Astrocyte (in vitro differentiated cells and primary cell): ENCODE measurements at regions not wholly inside any gene's neighbourhood (a gene's known extent, or its start where the extent isn't known, plus 50 kb on each side); places are given as distances from the start of the nearest gene placed in this dataset.

Experiments used
- DNase-seq: peaks from one replicate; pipeline ENCODE4 v3.0.0-alpha.2; 2010; ENCODE audit warnings: low read depth
- FAIRE-seq: peaks from 2 replicates; lab custom pipeline; 2011; peaks lifted over from hg19 to GRCh38; lab: Jason Lieb, UNC
- H2AFZ ChIP-seq: 2 replicates; pipeline ENCODE4 v1.6.0; 2012; ENCODE audit warnings: low read depth, low read length, inconsistent platforms
- H3K27ac ChIP-seq: 2 replicates; pipeline ENCODE4 v1.5.1; 2011; ENCODE audit warnings: low read depth, low read length, inconsistent platforms
- H3K27me3 ChIP-seq: 2 replicates; pipeline ENCODE4 v1.6.0; 2011; ENCODE audit warnings: low read length, inconsistent platforms; ENCODE audit not compliant: insufficient read depth
- H3K36me3 ChIP-seq: 2 replicates; pipeline ENCODE4 v1.5.1; 2011; ENCODE audit warnings: low read length, inconsistent platforms; ENCODE audit not compliant: insufficient read depth
- H3K4me1 ChIP-seq: 2 replicates; pipeline ENCODE4 v1.5.1; 2011; ENCODE audit warnings: low read length, inconsistent platforms; ENCODE audit not compliant: insufficient read depth
- H3K4me2 ChIP-seq: 2 replicates; pipeline ENCODE4 v1.6.0; 2012; ENCODE audit warnings: low read length, inconsistent platforms
- H3K4me3 ChIP-seq: 2 replicates; pipeline ENCODE4 v1.5.1; 2011; ENCODE audit warnings: low read depth, mild to moderate bottlenecking, low read length, inconsistent platforms; ENCODE audit not compliant: insufficient read depth
- H3K79me2 ChIP-seq: 2 replicates; pipeline ENCODE4 v1.6.0; 2012; ENCODE audit warnings: mild to moderate bottlenecking, low read length, inconsistent platforms; ENCODE audit not compliant: insufficient read depth
- H3K9ac ChIP-seq: 2 replicates; pipeline ENCODE4 v1.6.0; 2012; ENCODE audit warnings: mild to moderate bottlenecking, low read length, inconsistent platforms
- H3K9me3 ChIP-seq: 2 replicates; pipeline ENCODE4 v1.5.1; 2012; ENCODE audit warnings: low read depth, mild to moderate bottlenecking, low read length, inconsistent platforms; ENCODE audit not compliant: insufficient read depth
- H4K20me1 ChIP-seq: 2 replicates; pipeline ENCODE4 v1.6.0; 2012; ENCODE audit warnings: low read length, inconsistent platforms; ENCODE audit not compliant: insufficient read depth
- H3K27ac Mint-ChIP-seq: one replicate; pipeline ENCODE4 v1.8.0; 2021; ENCODE audit warnings: mild to moderate bottlenecking, mixed read lengths; ENCODE audit not compliant: unreplicated experiment
- H3K27me3 Mint-ChIP-seq: one replicate; pipeline ENCODE4 v1.8.0; 2021; ENCODE audit warnings: low read depth, mixed read lengths; ENCODE audit not compliant: unreplicated experiment
- H3K36me3 Mint-ChIP-seq: one replicate; pipeline ENCODE4 v1.8.0; 2021; ENCODE audit warnings: low read depth, mixed read lengths; ENCODE audit not compliant: unreplicated experiment
- H3K4me1 Mint-ChIP-seq: one replicate; pipeline ENCODE4 v1.8.0; 2021; ENCODE audit warnings: low read depth, mixed read lengths; ENCODE audit not compliant: unreplicated experiment
- H3K4me3 Mint-ChIP-seq: one replicate; pipeline ENCODE4 v1.8.0; 2021; ENCODE audit warnings: mild to moderate bottlenecking, moderate library complexity, mixed read lengths; ENCODE audit not compliant: unreplicated experiment
- H3K9me3 Mint-ChIP-seq: one replicate; pipeline ENCODE4 v1.8.0; 2021; ENCODE audit warnings: mild to moderate bottlenecking, mixed read lengths; ENCODE audit not compliant: unreplicated experiment
- EZH2 ChIP-seq: IDR thresholded peaks from 2 replicates; pipeline ENCODE4 v1.6.1; 2012; ENCODE audit warnings: mild to moderate bottlenecking, low read length, inconsistent platforms; ENCODE audit not compliant: insufficient read depth
- TF ChIP-seq, protein P1 (sequence below): IDR thresholded peaks from 2 replicates; pipeline ENCODE4 v1.5.1; 2011; ENCODE audit warnings: low read depth, mild to moderate bottlenecking, inconsistent platforms, low read length, moderate library complexity; ENCODE audit not compliant: insufficient read depth

DNA sequence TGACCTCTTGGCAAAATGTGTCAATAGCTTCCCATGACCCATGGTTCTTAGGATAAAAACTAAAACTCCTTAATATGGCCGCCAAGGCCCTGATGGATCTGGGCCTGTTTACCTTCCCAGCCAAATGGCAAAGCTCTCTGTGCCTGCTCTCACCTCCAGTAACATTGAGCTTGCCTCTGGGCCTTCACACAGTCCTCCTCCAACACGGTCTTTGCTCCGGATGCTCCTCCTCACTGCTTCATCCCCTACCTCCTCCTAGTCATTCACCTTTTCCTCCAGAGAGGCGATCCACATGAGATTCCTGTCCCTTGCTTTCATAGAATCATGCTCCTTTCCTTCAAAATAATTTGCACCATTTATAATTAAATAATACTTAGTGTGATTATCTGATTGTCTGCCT is 172.3 kb upstream of the AFDN start:
- H3K9me3 Mint-ChIP-seq, result peaks cover 9% of the 10 kb centered on the region
- H3K9me3 ChIP-seq, result peaks cover 13% of the 10 kb centered on the region
- H3K4me1 ChIP-seq, result no peaks in the 10 kb centered on the region
- DNase-seq (no peak), FAIRE-seq (no peak)
- no peaks in the 10 kb centered on the region for H3K79me2 ChIP-seq
- H3K4me2 ChIP-seq, result no peak overlapping the region
- no peak overlapping the region for H3K27ac ChIP-seq
- no peaks in the 10 kb centered on the region for H3K27me3 ChIP-seq
- H3K4me3 ChIP-seq, result no peak overlapping the region
- peaks cover 3% of the 10 kb centered on the region for H3K27me3 Mint-ChIP-seq
- peaks cover 2% of the 10 kb centered on the region for H3K36me3 Mint-ChIP-seq
- TF ChIP-seq, protein P1, sequence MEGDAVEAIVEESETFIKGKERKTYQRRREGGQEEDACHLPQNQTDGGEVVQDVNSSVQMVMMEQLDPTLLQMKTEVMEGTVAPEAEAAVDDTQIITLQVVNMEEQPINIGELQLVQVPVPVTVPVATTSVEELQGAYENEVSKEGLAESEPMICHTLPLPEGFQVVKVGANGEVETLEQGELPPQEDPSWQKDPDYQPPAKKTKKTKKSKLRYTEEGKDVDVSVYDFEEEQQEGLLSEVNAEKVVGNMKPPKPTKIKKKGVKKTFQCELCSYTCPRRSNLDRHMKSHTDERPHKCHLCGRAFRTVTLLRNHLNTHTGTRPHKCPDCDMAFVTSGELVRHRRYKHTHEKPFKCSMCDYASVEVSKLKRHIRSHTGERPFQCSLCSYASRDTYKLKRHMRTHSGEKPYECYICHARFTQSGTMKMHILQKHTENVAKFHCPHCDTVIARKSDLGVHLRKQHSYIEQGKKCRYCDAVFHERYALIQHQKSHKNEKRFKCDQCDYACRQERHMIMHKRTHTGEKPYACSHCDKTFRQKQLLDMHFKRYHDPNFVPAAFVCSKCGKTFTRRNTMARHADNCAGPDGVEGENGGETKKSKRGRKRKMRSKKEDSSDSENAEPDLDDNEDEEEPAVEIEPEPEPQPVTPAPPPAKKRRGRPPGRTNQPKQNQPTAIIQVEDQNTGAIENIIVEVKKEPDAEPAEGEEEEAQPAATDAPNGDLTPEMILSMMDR, result no peak
- no peak for TF ChIP-seq EZH2
- H3K4me3 Mint-ChIP-seq, result no peak overlapping the region
- no peaks in the 10 kb centered on the region for H4K20me1 ChIP-seq
- no peak overlapping the region for H3K9ac ChIP-seq
- H3K27ac Mint-ChIP-seq, result no peak overlapping the region
- H3K4me1 Mint-ChIP-seq, result peaks cover 3% of the 10 kb centered on the region
- H2AFZ ChIP-seq, result no peak overlapping the region
- no peaks in the 10 kb centered on the region for H3K36me3 ChIP-seq

DNA sequence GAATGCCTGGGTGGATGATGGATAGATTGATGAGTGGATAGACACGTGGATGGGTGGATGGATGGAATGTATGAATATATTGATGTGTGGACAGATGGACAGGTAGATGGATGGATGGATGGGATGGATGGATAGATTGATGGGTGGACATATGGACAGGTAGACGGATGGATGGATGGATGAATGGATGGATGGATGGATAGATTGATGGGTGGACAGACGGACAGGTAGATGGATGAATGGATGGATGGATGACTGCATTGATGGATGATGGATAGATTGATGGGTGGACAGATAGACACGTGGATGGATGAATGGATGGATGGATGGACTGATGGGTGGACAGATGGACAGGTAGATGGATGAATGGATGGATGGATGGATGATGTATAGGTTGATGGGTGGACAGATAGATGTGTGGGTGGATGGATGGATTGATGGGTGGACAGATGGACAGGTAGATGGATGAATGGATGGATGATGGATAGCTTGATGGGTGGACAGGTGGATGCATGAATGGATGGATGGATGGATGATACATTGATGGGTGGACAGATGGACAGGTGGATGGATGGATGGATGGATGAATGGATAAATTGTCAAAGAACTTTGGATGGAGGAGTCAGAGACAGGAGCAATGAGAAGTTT is 171.4 kb upstream of the AFDN start:
- Histone ChIP-seq H3K4me1 (no peaks in the 10 kb centered on the region), H3K27ac (no peak overlapping the region), H3K79me2 (no peaks in the 10 kb centered on the region), H3K36me3 (no peaks in the 10 kb centered on the region), H3K4me3 (no peak overlapping the region), H4K20me1 (no peaks in the 10 kb centered on the region), H3K27me3 (no peaks in the 10 kb centered on the region), H3K4me2 (no peak overlapping the region), H2AFZ (no peak overlapping the region), H3K9ac (no peak overlapping the region), H3K9me3 (peaks cover 13% of the 10 kb centered on the region)
- DNase-seq (no peak), FAIRE-seq (no peak)
- peaks cover 2% of the 10 kb centered on the region for H3K36me3 Mint-ChIP-seq
- no peak for TF ChIP-seq EZH2
- TF ChIP-seq, protein P1, result no peak
- H3K4me3 Mint-ChIP-seq, result no peak overlapping the region
- no peak overlapping the region for H3K27ac Mint-ChIP-seq
- H3K9me3 Mint-ChIP-seq, result peaks cover 9% of the 10 kb centered on the region
- H3K4me1 Mint-ChIP-seq, result no peaks in the 10 kb centered on the region
- peaks cover 3% of the 10 kb centered on the region for H3K27me3 Mint-ChIP-seq

DNA sequence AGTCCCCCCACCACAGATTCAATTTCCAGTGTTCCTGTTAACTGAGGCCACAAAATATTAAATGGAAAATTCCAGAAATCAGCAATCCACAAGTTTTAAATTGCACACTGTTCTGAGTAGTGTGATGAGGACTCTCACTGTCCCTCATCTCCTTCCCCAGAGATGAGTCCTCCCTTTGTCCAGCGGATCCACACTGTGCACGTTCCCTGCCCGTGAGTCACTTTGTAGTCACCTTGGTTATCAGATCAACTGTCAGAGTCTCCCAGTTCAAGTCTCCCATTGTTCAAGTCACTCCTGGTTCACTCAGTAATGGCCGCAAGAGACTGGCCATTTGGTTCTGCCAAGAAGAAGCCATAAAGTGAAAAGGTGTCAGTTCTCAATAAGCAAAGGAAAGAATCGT is 168.6 kb upstream of the AFDN start:
- H3K9ac ChIP-seq, result no peak overlapping the region
- Mint-ChIP-seq H3K9me3 (peaks cover 9% of the 10 kb centered on the region), H3K4me1 (peaks cover 16% of the 10 kb centered on the region), H3K27ac (no peak overlapping the region), H3K4me3 (no peak overlapping the region), H3K36me3 (peaks cover 2% of the 10 kb centered on the region), H3K27me3 (peaks cover 3% of the 10 kb centered on the region)
- H3K27ac ChIP-seq, result no peak overlapping the region
- H3K79me2 ChIP-seq, result no peaks in the 10 kb centered on the region
- peaks cover 5% of the 10 kb centered on the region for H3K4me1 ChIP-seq
- H3K27me3 ChIP-seq, result no peaks in the 10 kb centered on the region
- H3K4me3 ChIP-seq, result no peak overlapping the region
- H3K36me3 ChIP-seq, result no peaks in the 10 kb centered on the region
- H3K9me3 ChIP-seq, result peaks cover 5% of the 10 kb centered on the region
- no peak for FAIRE-seq
- no peak overlapping the region for H2AFZ ChIP-seq
- no peak for TF ChIP-seq EZH2
- TF ChIP-seq, protein P1, result no peak
- DNase-seq, result no peak
- H4K20me1 ChIP-seq, result no peaks in the 10 kb centered on the region
- H3K4me2 ChIP-seq, result no peak overlapping the region
